NCI-H2171 treated with DMSO at 0.1 percent for 48 hours (cell line): ENCODE measurements at regions not wholly inside any gene's neighbourhood (a gene's known extent, or its start where the extent isn't known, plus 50 kb on each side); places are given as distances from the start of the nearest gene placed in this dataset.

Experiments used
- DNase-seq: peaks from one replicate; lab custom pipeline; 2025; lab: John Stamatoyannopoulos, UW

GRCh38 chr15:72966641-72967040 is 85.6 kb upstream of the NEO1 start:
- DNase-seq = no peak

- no peak for DNase-seq
Observed at GRCh38 chr15:72965671-72966070, 86.6 kb upstream of the NEO1 start.

GRCh38 chr15:72964542-72964941 is 87.7 kb upstream of the NEO1 start:
- no peak for DNase-seq

- DNase-seq = no peak
Observed at GRCh38 chr15:72964135-72964534, 88.1 kb upstream of the NEO1 start.

- DNase-seq = no peak
Observed at GRCh38 chr15:72962054-72962702, 90.1 kb upstream of the NEO1 start.

GRCh38 chr15:72961346-72961745 is 90.9 kb upstream of the NEO1 start:
- peak; percentile 93 for DNase-seq

- no peak for DNase-seq
Observed at GRCh38 chr15:72958634-72959033, 93.6 kb upstream of the NEO1 start.

- DNase-seq = no peak
Observed at GRCh38 chr15:72953306-72953705, 99.0 kb upstream of the NEO1 start.

- DNase-seq = no peak
Observed at GRCh38 chr15:72952151-72952550, 100.1 kb upstream of the NEO1 start.

GRCh38 chr15:72948662-72949061 is 103.6 kb upstream of the NEO1 start:
- DNase-seq = no peak

- no peak for DNase-seq
Observed at GRCh38 chr15:72947709-72948108, 104.6 kb upstream of the NEO1 start.

GRCh38 chr15:72944565-72944964 is 107.7 kb upstream of the NEO1 start:
- DNase-seq = no peak

GRCh38 chr15:72940229-72940622 is 112.0 kb upstream of the NEO1 start:
- no peak for DNase-seq

GRCh38 chr15:72939514-72940228 is 112.6 kb upstream of the NEO1 start:
- no peak for DNase-seq

- no peak for DNase-seq
Observed at GRCh38 chr15:72936691-72937679, 115.3 kb upstream of the NEO1 start.

- DNase-seq = no peak
Observed at GRCh38 chr15:72936237-72936636, 116.0 kb upstream of the NEO1 start.

- DNase-seq = no peak
Observed at GRCh38 chr15:72935521-72935920, 116.7 kb upstream of the NEO1 start.

- DNase-seq = no peak
Observed at GRCh38 chr15:72934921-72935320, 117.3 kb upstream of the NEO1 start.

- no peak for DNase-seq
Observed at GRCh38 chr15:72933976-72934375, 118.3 kb upstream of the NEO1 start.

GRCh38 chr15:72932472-72932871 is 119.8 kb upstream of the NEO1 start:
- DNase-seq = no peak

GRCh38 chr15:72927451-72927850 is 124.8 kb upstream of the NEO1 start:
- DNase-seq = no peak

- no peak for DNase-seq
Observed at GRCh38 chr15:72925661-72926060, 126.6 kb upstream of the NEO1 start.

- no peak for DNase-seq
Observed at GRCh38 chr15:72923289-72923688, 129.0 kb upstream of the NEO1 start.
